HCT116 (cell line): ENCODE measurements at regions not wholly inside any gene's neighbourhood (a gene's known extent, or its start where the extent isn't known, plus 50 kb on each side); places are given as distances from the start of the nearest gene placed in this dataset.

Experiments used
- ATAC-seq: fragments of 200-7000 bp; cut with Tn5 transposase; 2 replicates; pipeline ENCODE4 v1.9.1; 2020; ENCODE audit warnings: mild to moderate bottlenecking, moderate library complexity
- BruUV-seq: library from RNA; stranded (reverse); fragments of 400-500 nt; replicated peaks from 2 replicates; lab custom pipeline; 2021; lab: Mats Ljungman, UMichigan
- CTCF ChIA-PET: fragments of 300-600 bp; sonication (Branson Sonifier 250); formaldehyde crosslinking; loops from one replicate; lab custom pipeline; 2021; ENCODE audit warnings: antibody characterized with exemption; lab: Charles Lee
- POLR2A ChIA-PET: fragments of 300-600, 350-600 bp; sonication (Branson Sonifier 250); formaldehyde crosslinking; loops from one replicate; lab custom pipeline; 2021; ENCODE audit warnings: antibody characterized with exemption; lab: Charles Lee
- RAD21 ChIA-PET, 2 experiments: fragments of 300-600 bp; sonication (Branson Sonifier 250); formaldehyde crosslinking; loops; one replicate each; lab custom pipeline; 2023; ENCODE audit warnings: low total read pairs in 2 of 2; ENCODE audit not compliant: uncharacterized antibody in 2 of 2, unreplicated experiment in 2 of 2, low non-redundant PET in 1 of 2; lab: Charles Lee
- DNase-seq: peaks from one replicate; pipeline ENCODE4 v3.0.0-alpha.2; 2010; ENCODE audit warnings: low read depth, low spot score
- H2AFZ ChIP-seq: fragments of 200-600 bp; shearing (Covaris generic), sonication (generic); 2 replicates; pipeline ENCODE4 v1.6.1; 2017; ENCODE audit warnings: low read depth, mixed run types, mixed read lengths, antibody characterized with exemption, low read length; ENCODE audit not compliant: poor library complexity, severe bottlenecking
- H3K27ac ChIP-seq: 2 replicates; pipeline ENCODE4 v1.5.1; 2012; ENCODE audit warnings: low read depth, low read length
- H3K27me3 ChIP-seq: fragments of 200-600 bp; sonication (generic); 2 replicates; pipeline ENCODE4 v1.6.1; 2016; ENCODE audit warnings: mixed run types, low read length, mixed read lengths; ENCODE audit not compliant: insufficient read depth
- H3K36me3 ChIP-seq, 2 experiments: fragments of 200-500 bp in 1 of 2; fragments of 200-600 bp in 1 of 2; sonication (Bioruptor generic) in 1 of 2; sonication (generic) in 1 of 2; 2 replicates each; pipeline versions ENCODE4 v1.5.1 to v1.6.1; 2014 to 2016; ENCODE audit warnings: low read length in 2 of 2, inconsistent platforms in 1 of 2, mixed read lengths in 1 of 2, mixed run types in 1 of 2; ENCODE audit not compliant: insufficient read depth in 2 of 2, control insufficient read depth in 1 of 2
- H3K4me1 ChIP-seq, 2 experiments: fragments of 200-600 bp in 1 of 2; sonication (generic) in 1 of 2; 2 replicates each; pipeline versions ENCODE4 v1.5.1 to v1.6.1; 2012 to 2017; ENCODE audit warnings: low read length in 2 of 2, inconsistent platforms in 1 of 2, mild to moderate bottlenecking in 1 of 2, mixed read lengths in 1 of 2, mixed run types in 1 of 2, moderate library complexity in 1 of 2; ENCODE audit not compliant: insufficient read depth in 2 of 2, control insufficient read depth in 1 of 2
- H3K4me2 ChIP-seq: fragments of 200-600 bp; sonication (generic); 2 replicates; pipeline ENCODE4 v1.6.1; 2017; ENCODE audit warnings: mixed run types, low read length, mixed read lengths
- H3K4me3 ChIP-seq, 2 experiments: fragments of 200-600 bp in 1 of 2; sonication (generic) in 1 of 2; replicated peaks in 1 of 2; 2 replicates each; pipeline ENCODE4 v1.5.1; 2011 to 2016; ENCODE audit warnings: low read length in 2 of 2, control low read depth in 1 of 2, low read depth in 1 of 2, mild to moderate bottlenecking in 1 of 2, mixed read lengths in 1 of 2, mixed run types in 1 of 2
- H3K79me2 ChIP-seq: fragments of 200-600 bp; sonication (generic); 2 replicates; pipeline ENCODE4 v1.6.1; 2017; ENCODE audit warnings: mild to moderate bottlenecking, mixed run types, low read length, moderate library complexity, mixed read lengths; ENCODE audit not compliant: insufficient read depth
- H3K9ac ChIP-seq: fragments of 200-600 bp; sonication (generic); 2 replicates; pipeline ENCODE4 v1.6.1; 2016; ENCODE audit warnings: low read length, mixed read lengths
- H3K9me2 ChIP-seq: fragments of 200-600 bp; sonication (generic), shearing (Covaris generic); 2 replicates; pipeline ENCODE4 v1.6.1; 2017; ENCODE audit warnings: mixed run types, mild to moderate bottlenecking, moderate library complexity; ENCODE audit not compliant: insufficient read depth
- H3K9me3 ChIP-seq, 2 experiments: fragments of 200-500 bp in 1 of 2; fragments of 200-600 bp in 1 of 2; sonication (Bioruptor generic) in 1 of 2; sonication (generic) in 1 of 2; 2 replicates each; pipeline ENCODE4 v1.6.1; 2014 to 2017; ENCODE audit warnings: low read length in 2 of 2, mixed read lengths in 2 of 2, inconsistent platforms in 1 of 2, low read depth in 1 of 2, mild to moderate bottlenecking in 1 of 2, mixed run types in 1 of 2, moderate library complexity in 1 of 2; ENCODE audit not compliant: control insufficient read depth in 1 of 2, insufficient read depth in 1 of 2
- H4K20me1 ChIP-seq: fragments of 200-600 bp; sonication (generic), shearing (Covaris generic); 2 replicates; pipeline ENCODE4 v1.6.1; 2017; ENCODE audit warnings: mixed run types, mild to moderate bottlenecking, moderate library complexity; ENCODE audit not compliant: insufficient read depth
- ATF3 ChIP-seq: IDR thresholded peaks from 2 replicates; pipeline ENCODE4 v1.6.1; 2012
- CEBPB ChIP-seq: IDR thresholded peaks from 2 replicates; pipeline ENCODE4 v1.6.1; 2012; ENCODE audit warnings: low read depth
- EGR1 ChIP-seq: IDR thresholded peaks from 2 replicates; pipeline ENCODE4 v1.6.1; 2012; ENCODE audit warnings: low read depth
- ELF1 ChIP-seq: IDR thresholded peaks from 2 replicates; pipeline ENCODE4 v1.6.1; 2012; ENCODE audit warnings: low read depth, borderline replicate concordance
- EZH2 ChIP-seq: fragments of 200-600 bp; sonication (generic); IDR thresholded peaks from 2 replicates; pipeline ENCODE4 v1.6.1; 2017; ENCODE audit warnings: antibody characterized with exemption, mixed run types
- EZH2phosphoT487 ChIP-seq: fragments of 200-600 bp; IDR thresholded peaks from 2 replicates; pipeline ENCODE4 v1.6.1; 2018; ENCODE audit warnings: antibody characterized with exemption, borderline replicate concordance
- FOSL1 ChIP-seq: IDR thresholded peaks from 2 replicates; pipeline ENCODE4 v1.6.1; 2012; ENCODE audit warnings: low read depth
- MAX ChIP-seq: IDR thresholded peaks from 2 replicates; pipeline ENCODE4 v1.6.1; 2012
- POLR2AphosphoS5 ChIP-seq: IDR thresholded peaks from 2 replicates; pipeline ENCODE4 v1.6.1; 2011; ENCODE audit warnings: mild to moderate bottlenecking, low read depth, low read length, moderate library complexity
- REST ChIP-seq: IDR thresholded peaks from 2 replicates; pipeline ENCODE4 v1.6.1; 2012; ENCODE audit warnings: low read depth
- SIN3A ChIP-seq: IDR thresholded peaks from 2 replicates; pipeline ENCODE4 v1.6.1; 2012; ENCODE audit warnings: low read depth
- YY1 ChIP-seq: IDR thresholded peaks from 2 replicates; pipeline ENCODE4 v1.6.1; 2011; ENCODE audit warnings: low read length, low read depth, moderate library complexity, mild to moderate bottlenecking; ENCODE audit not compliant: insufficient replicate concordance; ENCODE audit errors: extremely low read depth
- intact Hi-C: fragments of 100-400 bp; cut with micrococcal nuclease; formaldehyde crosslinking; loops from 2 replicates; pipeline ENCODE4 v1.10.0; 2022

GRCh38 chr7:41136551-41136950, 566.3 kb downstream of the INHBA start:
- Histone ChIP-seq H3K79me2 (no peaks in the 10 kb centered on the region), H3K9me2 (no peaks in the 10 kb centered on the region), H3K9me3 (no peaks in the 10 kb centered on the region), H3K36me3 (no peaks in the 10 kb centered on the region), H3K4me2 (no peak overlapping the region), H3K27ac (no peak overlapping the region), H3K4me3 (no peak overlapping the region), H3K9ac (no peak overlapping the region), H3K4me1 (peaks cover 0 to 10% of the 10 kb centered on the region in 2 experiments; a peak in 2 of 4 replicates), H3K27me3 (no peaks in the 10 kb centered on the region), H4K20me1 (no peaks in the 10 kb centered on the region), H2AFZ (no peak overlapping the region)
- intact Hi-C loops, result no loop called here
- ChIA-PET POLR2A (no interaction called here), RAD21 (no interaction called here), CTCF (no interaction called here)
- TF ChIP-seq MAX, result no peak
- no peak for TF ChIP-seq EZH2
- TF ChIP-seq ELF1, result no peak
- TF ChIP-seq CEBPB, result no peak
- TF ChIP-seq YY1, result no peak
- no peak for TF ChIP-seq EGR1
- no peak for TF ChIP-seq EZH2phosphoT487
- no peak for TF ChIP-seq ATF3
- no peak for TF ChIP-seq POLR2AphosphoS5
- TF ChIP-seq FOSL1, result no peak
- TF ChIP-seq SIN3A, result no peak
- TF ChIP-seq REST, result no peak
- DNase-seq (no peak), ATAC-seq (no peak)
- no TSS peak for BruUV-seq
